ENCODE measurements at regions not wholly inside any gene's neighbourhood (a gene's known extent, or its start where the extent isn't known, plus 50 kb on each side); places are given as distances from the start of the nearest gene placed in this dataset.
"Not testable (repeated sequence)": the region's sequence is repeated elsewhere in the genome, so short reads cannot be mapped to it uniquely, and the experiment has no call there.

- TF ChIP-seq, protein P1, sequence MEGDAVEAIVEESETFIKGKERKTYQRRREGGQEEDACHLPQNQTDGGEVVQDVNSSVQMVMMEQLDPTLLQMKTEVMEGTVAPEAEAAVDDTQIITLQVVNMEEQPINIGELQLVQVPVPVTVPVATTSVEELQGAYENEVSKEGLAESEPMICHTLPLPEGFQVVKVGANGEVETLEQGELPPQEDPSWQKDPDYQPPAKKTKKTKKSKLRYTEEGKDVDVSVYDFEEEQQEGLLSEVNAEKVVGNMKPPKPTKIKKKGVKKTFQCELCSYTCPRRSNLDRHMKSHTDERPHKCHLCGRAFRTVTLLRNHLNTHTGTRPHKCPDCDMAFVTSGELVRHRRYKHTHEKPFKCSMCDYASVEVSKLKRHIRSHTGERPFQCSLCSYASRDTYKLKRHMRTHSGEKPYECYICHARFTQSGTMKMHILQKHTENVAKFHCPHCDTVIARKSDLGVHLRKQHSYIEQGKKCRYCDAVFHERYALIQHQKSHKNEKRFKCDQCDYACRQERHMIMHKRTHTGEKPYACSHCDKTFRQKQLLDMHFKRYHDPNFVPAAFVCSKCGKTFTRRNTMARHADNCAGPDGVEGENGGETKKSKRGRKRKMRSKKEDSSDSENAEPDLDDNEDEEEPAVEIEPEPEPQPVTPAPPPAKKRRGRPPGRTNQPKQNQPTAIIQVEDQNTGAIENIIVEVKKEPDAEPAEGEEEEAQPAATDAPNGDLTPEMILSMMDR (IDR thresholded peaks at IDR 0.05; ENCODE audit: low read depth, low read length, missing control alignments) = no peak
- DNase-seq (ENCODE audit: extremely low read depth, low read depth) = no peak
- H3K4me3 ChIP-seq (replicated peaks; ENCODE audit: low read depth, low read length) = no peak overlapping the region
Observed at GRCh38 chr5:106262395-106262794, 1408.3 kb downstream of the EFNA5 start.

DNA sequence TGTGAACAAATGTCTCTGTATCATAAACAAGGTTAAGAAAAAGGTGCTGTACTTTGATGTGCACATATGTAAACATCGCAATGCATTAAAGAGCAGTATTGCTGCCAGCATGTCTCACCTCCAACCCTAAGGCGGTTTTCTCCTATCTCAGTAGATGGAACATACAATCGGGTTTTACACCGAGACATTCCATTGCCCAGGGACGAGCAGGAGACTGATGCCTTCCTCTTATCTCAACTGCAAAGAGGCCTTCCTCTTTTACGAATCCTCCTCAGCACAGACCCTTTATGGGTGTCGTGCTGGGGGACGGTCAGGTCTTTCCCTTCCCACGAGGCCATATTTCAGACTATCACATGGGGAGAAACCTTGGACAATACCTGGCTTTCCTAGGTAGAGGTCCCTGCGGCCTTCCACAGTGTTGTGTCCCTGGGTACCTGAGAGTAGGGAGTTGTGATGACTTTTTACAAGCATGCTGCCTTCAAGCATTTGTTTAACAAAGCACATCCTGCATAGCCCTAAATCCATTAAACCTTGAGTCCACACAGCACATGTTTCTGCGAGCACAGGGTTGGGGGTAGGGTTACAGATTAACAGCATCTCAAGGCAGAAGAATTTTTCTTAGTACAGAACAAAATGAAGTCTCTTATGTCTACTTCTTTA is 1411.2 kb downstream of the EFNA5 start:
- DNase-seq (ENCODE audit: extremely low read depth, low read depth) = not testable (repeated sequence)

DNA sequence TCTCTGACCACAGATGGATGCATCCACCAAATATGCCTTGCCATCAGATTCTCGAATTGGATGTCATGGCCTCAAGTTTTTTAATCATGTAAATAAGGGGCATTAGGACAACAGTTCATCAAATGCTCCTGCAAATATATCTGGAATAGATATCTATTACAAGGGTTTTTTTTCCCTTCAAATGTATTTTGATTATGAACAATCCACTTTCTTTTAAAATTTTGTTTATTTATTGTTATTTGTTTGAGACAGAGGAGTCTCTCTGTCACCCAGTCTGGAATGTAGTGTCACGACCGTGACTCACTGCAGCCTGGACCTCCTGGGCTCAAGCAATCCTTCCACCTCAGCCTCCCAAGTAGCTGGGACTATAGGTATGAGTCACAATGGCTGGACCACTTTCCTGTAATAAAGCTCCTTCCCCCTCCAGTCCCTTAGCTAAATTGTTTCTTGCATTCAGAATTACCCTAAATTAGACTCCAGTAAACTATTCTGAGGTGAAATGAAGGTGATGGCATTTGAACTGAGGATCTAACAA is 1412.1 kb downstream of the EFNA5 start:
- DNase-seq (ENCODE audit: extremely low read depth, low read depth) = no peak
- TF ChIP-seq, protein P1 (IDR thresholded peaks at IDR 0.05; ENCODE audit: low read depth, low read length, missing control alignments) = no peak
- H3K4me3 ChIP-seq (replicated peaks; ENCODE audit: low read depth, low read length) = no peak overlapping the region

More for the DNA sequence above, 1411.2 kb downstream of the EFNA5 start:
- not testable (repeated sequence) for H3K4me3 ChIP-seq (replicated peaks; ENCODE audit: low read depth, low read length)

DNA sequence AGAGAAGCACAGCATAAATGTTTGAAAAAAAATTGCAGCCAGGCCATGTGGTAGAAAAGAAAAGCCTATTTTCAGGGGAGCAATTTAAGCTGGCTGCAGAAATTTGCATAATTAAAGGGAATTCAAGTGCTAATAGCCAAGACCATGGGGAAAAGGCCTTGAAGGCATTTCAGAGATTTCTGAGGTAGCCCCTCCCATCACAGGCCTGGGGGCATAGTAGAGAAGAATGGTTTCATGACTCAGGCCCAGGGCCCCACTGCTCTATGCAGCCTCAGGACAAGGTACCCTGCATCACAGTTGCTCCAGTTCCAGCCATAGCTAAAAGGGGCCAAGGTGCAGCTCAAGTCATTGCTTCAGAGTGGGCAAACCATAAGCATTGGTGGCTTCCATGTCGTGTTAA is 1416.0 kb downstream of the EFNA5 start:
- TF ChIP-seq, protein P1 (IDR thresholded peaks at IDR 0.05; ENCODE audit: low read depth, low read length, missing control alignments) = no peak
- no peak for DNase-seq (ENCODE audit: extremely low read depth, low read depth)
- H3K4me3 ChIP-seq (replicated peaks; ENCODE audit: low read depth, low read length) = no peak overlapping the region

DNA sequence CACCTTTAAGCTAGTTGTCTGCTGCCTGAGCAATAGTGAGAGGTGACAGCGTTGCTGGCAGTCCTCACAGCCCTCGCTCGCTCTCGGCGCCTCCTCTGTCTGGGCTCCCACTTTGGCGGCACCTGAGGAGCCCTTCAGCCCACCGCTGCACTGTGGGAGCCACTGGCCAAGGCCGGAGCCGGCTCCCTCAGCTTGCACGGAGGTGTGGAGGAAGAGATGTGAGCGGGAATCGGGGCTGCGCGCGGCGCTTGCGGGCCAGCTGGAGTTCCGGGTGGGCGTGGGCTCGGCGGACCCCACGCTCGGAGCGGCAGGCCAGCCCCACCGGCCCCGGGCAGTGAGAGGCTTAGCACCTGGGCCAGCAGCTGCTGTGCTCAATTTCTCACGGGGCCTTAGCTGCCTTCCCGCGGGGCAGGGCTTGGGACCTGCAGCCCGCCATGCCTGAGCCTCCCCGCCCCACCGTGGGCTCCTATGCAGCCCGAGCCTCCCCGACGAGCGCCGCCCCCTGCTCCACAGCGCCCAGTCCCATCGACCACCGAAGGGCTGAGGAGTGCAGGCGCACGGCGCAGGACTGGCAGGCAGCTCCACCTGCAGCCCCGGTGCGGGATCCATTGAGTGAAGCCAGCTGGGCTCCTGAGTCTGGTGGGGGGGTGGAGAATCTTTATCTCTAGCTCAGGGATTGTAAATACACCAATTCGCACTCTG is 1424.5 kb downstream of the EFNA5 start:
- H3K4me3 ChIP-seq (replicated peaks; ENCODE audit: low read depth, low read length); DNase-seq (ENCODE audit: extremely low read depth, low read depth): not testable (repeated sequence)

- no peak for DNase-seq (ENCODE audit: extremely low read depth, low read depth)
- H3K4me3 ChIP-seq (replicated peaks; ENCODE audit: low read depth, low read length) = no peak overlapping the region
- TF ChIP-seq, protein P1 (IDR thresholded peaks at IDR 0.05; ENCODE audit: low read depth, low read length, missing control alignments) = no peak
Observed at GRCh38 chr5:106241409-106241808, 1429.3 kb downstream of the EFNA5 start.

- no peak for DNase-seq (ENCODE audit: extremely low read depth, low read depth)
- TF ChIP-seq, protein P1 (IDR thresholded peaks at IDR 0.05; ENCODE audit: low read depth, low read length, missing control alignments) = no peak
- no peak overlapping the region for H3K4me3 ChIP-seq (replicated peaks; ENCODE audit: low read depth, low read length)
Observed at GRCh38 chr5:106205916-106206571, 1464.7 kb downstream of the EFNA5 start.

Measured in HFF-Myc (cell line).